PC-9 (cell line): ENCODE measurements at regions not wholly inside any gene's neighbourhood (a gene's known extent, or its start where the extent isn't known, plus 50 kb on each side); places are given as distances from the start of the nearest gene placed in this dataset.

Experiments
- BruUV-seq: library from RNA; stranded (reverse); fragments of 400-500 nt; replicated peaks from 2 replicates; lab custom pipeline; 2021; lab: Mats Ljungman, UMichigan
- CTCF ChIA-PET: fragments of 300-600 bp; sonication (Branson Sonifier 250); formaldehyde crosslinking; loops from one replicate; lab custom pipeline; 2022; ENCODE audit warnings: antibody characterized with exemption; lab: Charles Lee
- POLR2A ChIA-PET: fragments of 300-600 bp; sonication (Branson Sonifier 250); formaldehyde crosslinking; loops from one replicate; lab custom pipeline; 2022; ENCODE audit warnings: antibody characterized with exemption; ENCODE audit not compliant: unreplicated experiment; lab: Charles Lee
- DNase-seq, 2 experiments: peaks; one replicate each; pipeline versions ENCODE4 v3.0.0 to v3.0.0-alpha.2; 2015 to 2022; ENCODE audit warnings: mixed read lengths in 1 of 2
- H2AFZ ChIP-seq: fragments of 200-600 bp; sonication (generic); 2 replicates; pipeline ENCODE4 v1.8.1; 2017; ENCODE audit warnings: antibody characterized with exemption
- H3F3A ChIP-seq: fragments of 200-600 bp; sonication (generic); 2 replicates; pipeline ENCODE4 v1.8.1; 2017; ENCODE audit warnings: antibody characterized with exemption, mild to moderate bottlenecking, low read depth; ENCODE audit not compliant: insufficient read depth
- H3K27ac ChIP-seq: fragments of 200-600 bp; sonication (generic); 2 replicates; pipeline ENCODE4 v1.6.1; 2016; ENCODE audit warnings: mixed run types
- H3K27me3 ChIP-seq: fragments of 200-600 bp; sonication (generic); 2 replicates; pipeline ENCODE4 v1.6.1; 2016; ENCODE audit warnings: low read depth, mixed run types; ENCODE audit not compliant: insufficient read depth
- H3K36me3 ChIP-seq: fragments of 200-600 bp; sonication (generic); 2 replicates; pipeline ENCODE4 v1.6.1; 2016; ENCODE audit warnings: low read depth, mixed run types
- H3K4me1 ChIP-seq: fragments of 200-600 bp; sonication (generic); replicated peaks from 2 replicates; pipeline ENCODE4 v1.6.1; 2016; ENCODE audit warnings: mixed run types; ENCODE audit not compliant: insufficient read depth
- H3K4me2 ChIP-seq: fragments of 200-600 bp; sonication (generic); 2 replicates; pipeline ENCODE4 v1.6.1; 2017; ENCODE audit warnings: mixed run types
- H3K4me3 ChIP-seq: fragments of 200-600 bp; sonication (generic); 2 replicates; pipeline ENCODE4 v1.6.1; 2016; ENCODE audit warnings: mixed run types
- H3K79me2 ChIP-seq: fragments of 200-600 bp; sonication (generic); 2 replicates; pipeline ENCODE4 v1.6.1; 2017; ENCODE audit warnings: low read depth, mixed run types
- H3K9me2 ChIP-seq: fragments of 200-600 bp; sonication (generic); 2 replicates; pipeline ENCODE4 v1.8.1; 2017; ENCODE audit warnings: mild to moderate bottlenecking; ENCODE audit not compliant: insufficient read depth
- H3K9me3 ChIP-seq: fragments of 200-600 bp; sonication (generic); 2 replicates; pipeline ENCODE4 v1.8.1; 2016; ENCODE audit warnings: low read depth; ENCODE audit not compliant: insufficient read depth
- H4K20me1 ChIP-seq: fragments of 200-600 bp; sonication (generic); 2 replicates; pipeline ENCODE4 v1.8.1; 2017; ENCODE audit not compliant: insufficient read depth
- EZH2 ChIP-seq: fragments of 200-600 bp; sonication (generic); IDR thresholded peaks from 2 replicates; pipeline ENCODE4 v1.8.0; 2017; ENCODE audit warnings: antibody characterized with exemption, low read depth
- intact Hi-C: fragments of 100-400 bp; cut with micrococcal nuclease; formaldehyde crosslinking; loops from one replicate; pipeline ENCODE4 v1.10.0; 2022; ENCODE audit not compliant: unreplicated experiment
- TF ChIP-seq, protein P1 (sequence below): fragments of 200-600 bp; sonication (generic); conservative IDR thresholded peaks from 2 replicates; pipeline ENCODE4 v1.6.1; 2017; ENCODE audit warnings: mixed run types, antibody characterized with exemption, mild to moderate bottlenecking, moderate library complexity

DNA sequence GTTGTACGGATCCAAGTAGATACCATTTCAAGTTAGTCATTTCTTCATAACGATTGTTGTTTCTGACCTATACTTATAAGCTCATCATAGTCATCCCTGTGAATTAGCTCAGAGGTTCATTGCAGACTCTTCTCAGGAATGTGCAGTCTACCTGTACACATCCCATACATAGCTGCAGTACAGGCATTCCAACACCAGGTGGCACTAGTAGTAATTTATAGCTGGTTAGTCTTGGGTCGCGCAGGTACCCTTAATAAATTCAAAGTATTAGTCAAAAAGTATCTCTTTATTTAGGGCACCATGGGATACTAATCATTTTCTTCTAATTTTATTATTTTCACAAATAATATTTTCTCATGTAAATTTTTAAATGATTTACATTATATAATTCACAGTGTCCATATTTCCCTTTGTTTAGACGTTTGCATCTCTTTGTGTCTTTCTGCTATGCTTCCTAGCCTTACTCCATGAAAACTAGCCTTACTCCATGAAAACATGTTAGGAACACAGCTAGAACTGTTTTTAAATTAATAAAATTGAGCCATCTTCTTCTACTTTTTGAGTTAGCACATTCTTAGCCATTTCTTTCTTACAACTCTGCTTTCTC, 128.6 kb upstream of the FAM83B start:
- no peak overlapping the region for H3K4me2 ChIP-seq
- intact Hi-C loops = loop anchor here (2.0 to 10.0 kb wide), 2 partner anchors 277 to 351 kb away; no protein-coding TSS in a partner anchor
- no peaks in the 10 kb centered on the region for H3K79me2 ChIP-seq
- no peaks in the 10 kb centered on the region; the same call in 1 of the 2 replicates for H3K9me2 ChIP-seq
- no peak overlapping the region for H2AFZ ChIP-seq
- no peaks in the 10 kb centered on the region for H3F3A ChIP-seq
- ChIA-PET POLR2A (no interaction called here), CTCF (interaction anchor here (0.5 to 1.7 kb wide), 7 partner anchors 18 to 761 kb away, joined by 3 to 8 read pairs (median 4); no protein-coding TSS in a partner anchor)
- H3K27ac ChIP-seq = no peak overlapping the region
- BruUV-seq = no TSS peak
- no peaks in the 10 kb centered on the region for H3K9me3 ChIP-seq
- no peaks in the 10 kb centered on the region for H4K20me1 ChIP-seq
- TF ChIP-seq EZH2 = no peak
- TF ChIP-seq, protein P1, sequence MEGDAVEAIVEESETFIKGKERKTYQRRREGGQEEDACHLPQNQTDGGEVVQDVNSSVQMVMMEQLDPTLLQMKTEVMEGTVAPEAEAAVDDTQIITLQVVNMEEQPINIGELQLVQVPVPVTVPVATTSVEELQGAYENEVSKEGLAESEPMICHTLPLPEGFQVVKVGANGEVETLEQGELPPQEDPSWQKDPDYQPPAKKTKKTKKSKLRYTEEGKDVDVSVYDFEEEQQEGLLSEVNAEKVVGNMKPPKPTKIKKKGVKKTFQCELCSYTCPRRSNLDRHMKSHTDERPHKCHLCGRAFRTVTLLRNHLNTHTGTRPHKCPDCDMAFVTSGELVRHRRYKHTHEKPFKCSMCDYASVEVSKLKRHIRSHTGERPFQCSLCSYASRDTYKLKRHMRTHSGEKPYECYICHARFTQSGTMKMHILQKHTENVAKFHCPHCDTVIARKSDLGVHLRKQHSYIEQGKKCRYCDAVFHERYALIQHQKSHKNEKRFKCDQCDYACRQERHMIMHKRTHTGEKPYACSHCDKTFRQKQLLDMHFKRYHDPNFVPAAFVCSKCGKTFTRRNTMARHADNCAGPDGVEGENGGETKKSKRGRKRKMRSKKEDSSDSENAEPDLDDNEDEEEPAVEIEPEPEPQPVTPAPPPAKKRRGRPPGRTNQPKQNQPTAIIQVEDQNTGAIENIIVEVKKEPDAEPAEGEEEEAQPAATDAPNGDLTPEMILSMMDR = peak; percentile 91
- peak; percentile 59 to 69 for DNase-seq
- H3K4me3 ChIP-seq = no peak overlapping the region
- H3K4me1 ChIP-seq = no peaks in the 10 kb centered on the region
- no peaks in the 10 kb centered on the region for H3K36me3 ChIP-seq
- H3K27me3 ChIP-seq = no peaks in the 10 kb centered on the region

DNA sequence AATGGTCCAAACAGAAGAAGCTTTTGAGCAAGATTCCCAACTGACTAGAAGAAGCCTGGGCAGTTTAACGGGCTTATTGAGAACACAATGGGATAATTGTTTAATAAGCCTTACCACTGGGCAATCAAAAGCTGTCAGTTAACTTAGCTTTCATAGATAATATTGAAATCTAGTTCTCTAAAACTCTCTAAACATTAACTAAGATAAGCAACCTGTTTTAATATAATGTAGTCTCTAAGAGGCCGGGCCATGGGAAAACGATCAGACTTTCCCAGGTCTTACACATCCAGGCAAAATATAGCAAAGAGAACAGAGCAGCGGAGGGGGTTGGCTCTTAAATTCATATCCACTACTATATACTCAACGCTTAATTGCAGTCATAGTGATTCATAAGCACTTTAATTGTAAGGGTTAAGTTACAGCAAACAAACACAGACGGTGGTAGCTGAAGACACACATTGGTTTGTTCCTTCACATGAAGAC, 128.0 kb upstream of the FAM83B start:
- intact Hi-C loops = loop anchor here (2.0 to 10.0 kb wide), 2 partner anchors 276 to 350 kb away; no protein-coding TSS in a partner anchor
- H4K20me1 ChIP-seq = no peaks in the 10 kb centered on the region
- H3K79me2 ChIP-seq = no peaks in the 10 kb centered on the region
- no TSS peak for BruUV-seq
- ChIA-PET POLR2A (interaction anchor here (0.6 kb wide), 1 partner anchor 778 kb away, joined by 3 read pairs; no protein-coding TSS in a partner anchor), CTCF (interaction anchor here (0.5 to 1.7 kb wide), 6 partner anchors 18 to 760 kb away, joined by 3 to 8 read pairs (median 4); no protein-coding TSS in a partner anchor)
- H3K4me3 ChIP-seq = no peak overlapping the region
- H3F3A ChIP-seq = no peaks in the 10 kb centered on the region
- H3K9me3 ChIP-seq = no peaks in the 10 kb centered on the region
- no peak for DNase-seq
- no peak overlapping the region for H2AFZ ChIP-seq
- no peaks in the 10 kb centered on the region for H3K27me3 ChIP-seq
- H3K9me2 ChIP-seq = no peaks in the 10 kb centered on the region; the same call in 1 of the 2 replicates
- no peak overlapping the region for H3K4me2 ChIP-seq
- TF ChIP-seq, protein P1 = no peak
- no peak overlapping the region for H3K27ac ChIP-seq
- H3K4me1 ChIP-seq = no peaks in the 10 kb centered on the region
- H3K36me3 ChIP-seq = no peaks in the 10 kb centered on the region

DNA sequence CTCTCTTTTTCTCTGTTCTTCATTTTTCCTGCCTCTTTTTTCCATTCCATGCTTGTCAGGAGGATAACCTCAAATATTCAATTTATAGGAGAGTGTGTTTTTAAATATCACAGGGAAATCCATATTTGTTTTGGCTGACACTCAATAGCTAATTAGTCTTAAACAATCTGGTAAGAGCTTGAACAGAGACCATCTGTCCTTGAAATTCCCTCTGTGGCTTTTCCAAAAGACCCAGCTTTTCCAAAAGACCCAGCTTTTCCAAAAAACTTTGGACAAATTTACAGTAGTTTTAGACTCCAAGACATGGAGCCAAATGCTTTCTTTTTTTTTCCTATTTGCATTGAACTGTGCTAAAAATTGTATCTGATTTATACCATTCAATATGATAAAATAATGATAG, 127.4 kb upstream of the FAM83B start:
- Histone ChIP-seq H3K4me1 (no peaks in the 10 kb centered on the region), H3K36me3 (no peaks in the 10 kb centered on the region), H2AFZ (no peak overlapping the region), H3K79me2 (no peaks in the 10 kb centered on the region), H4K20me1 (no peaks in the 10 kb centered on the region), H3K27me3 (no peaks in the 10 kb centered on the region), H3K27ac (no peak overlapping the region), H3K9me2 (no peaks in the 10 kb centered on the region; the same call in 1 of the 2 replicates), H3F3A (no peaks in the 10 kb centered on the region), H3K4me3 (no peak overlapping the region), H3K4me2 (no peak overlapping the region), H3K9me3 (no peaks in the 10 kb centered on the region)
- POLR2A ChIA-PET = no interaction called here
- intact Hi-C loops = loop anchor here (2.0 to 10.0 kb wide), 2 partner anchors 276 to 350 kb away; no protein-coding TSS in a partner anchor
- no peak for DNase-seq
- no TSS peak for BruUV-seq
- no peak for TF ChIP-seq EZH2
- TF ChIP-seq, protein P1 = no peak
- CTCF ChIA-PET = interaction anchor here (1.7 kb wide), 1 partner anchor 350 kb away, joined by 8 read pairs; no protein-coding TSS in a partner anchor
